GM12872 (cell line): ENCODE measurements at regions not wholly inside any gene's neighbourhood (a gene's known extent, or its start where the extent isn't known, plus 50 kb on each side); places are given as distances from the start of the nearest gene placed in this dataset.

Experiments
- TF ChIP-seq, protein P1 (sequence below): IDR thresholded peaks from 3 replicates; pipeline ENCODE4 v1.5.1; 2011; ENCODE audit warnings: low read depth, mild to moderate bottlenecking, low read length, moderate library complexity; ENCODE audit not compliant: insufficient read depth

DNA sequence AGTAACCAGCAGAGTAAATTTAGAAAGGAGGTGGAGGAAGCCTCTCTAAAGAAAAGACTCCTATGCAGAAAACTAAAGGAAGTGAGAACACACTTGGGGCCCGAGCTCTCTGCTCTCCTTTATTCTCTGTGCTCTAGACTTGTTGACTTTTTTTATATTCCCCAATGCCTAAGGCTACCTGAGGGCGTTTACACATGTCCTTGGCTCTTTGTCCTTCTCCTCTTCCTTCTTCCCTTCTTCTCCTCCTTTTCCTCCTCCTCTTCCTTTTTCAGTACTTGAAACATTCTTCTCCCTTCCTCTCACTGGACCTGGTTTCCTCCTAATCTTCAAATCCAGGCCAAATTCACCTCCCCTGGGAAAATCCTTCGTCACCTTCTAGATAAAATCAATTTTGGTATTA lies 256.4 kb upstream of the TRPC7 start:
- TF ChIP-seq, protein P1, sequence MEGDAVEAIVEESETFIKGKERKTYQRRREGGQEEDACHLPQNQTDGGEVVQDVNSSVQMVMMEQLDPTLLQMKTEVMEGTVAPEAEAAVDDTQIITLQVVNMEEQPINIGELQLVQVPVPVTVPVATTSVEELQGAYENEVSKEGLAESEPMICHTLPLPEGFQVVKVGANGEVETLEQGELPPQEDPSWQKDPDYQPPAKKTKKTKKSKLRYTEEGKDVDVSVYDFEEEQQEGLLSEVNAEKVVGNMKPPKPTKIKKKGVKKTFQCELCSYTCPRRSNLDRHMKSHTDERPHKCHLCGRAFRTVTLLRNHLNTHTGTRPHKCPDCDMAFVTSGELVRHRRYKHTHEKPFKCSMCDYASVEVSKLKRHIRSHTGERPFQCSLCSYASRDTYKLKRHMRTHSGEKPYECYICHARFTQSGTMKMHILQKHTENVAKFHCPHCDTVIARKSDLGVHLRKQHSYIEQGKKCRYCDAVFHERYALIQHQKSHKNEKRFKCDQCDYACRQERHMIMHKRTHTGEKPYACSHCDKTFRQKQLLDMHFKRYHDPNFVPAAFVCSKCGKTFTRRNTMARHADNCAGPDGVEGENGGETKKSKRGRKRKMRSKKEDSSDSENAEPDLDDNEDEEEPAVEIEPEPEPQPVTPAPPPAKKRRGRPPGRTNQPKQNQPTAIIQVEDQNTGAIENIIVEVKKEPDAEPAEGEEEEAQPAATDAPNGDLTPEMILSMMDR, result no peak

DNA sequence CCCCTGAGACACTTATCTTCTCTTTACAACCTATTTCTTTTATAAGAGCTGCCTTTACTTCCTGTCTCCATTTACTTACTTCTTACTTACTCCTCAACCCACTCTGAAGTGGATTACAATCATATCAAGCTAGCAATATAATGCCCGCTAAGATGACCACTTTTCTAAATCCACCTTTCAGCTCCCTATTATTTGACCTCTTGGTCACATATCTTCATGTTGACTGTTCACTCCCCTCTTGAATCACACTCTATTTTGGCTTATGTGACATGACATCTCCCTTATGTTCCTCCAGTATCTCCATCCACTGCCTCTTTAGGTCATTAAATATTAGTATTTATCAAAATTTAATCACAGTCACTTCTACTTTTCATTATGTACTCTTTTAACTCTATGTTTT lies 255.3 kb upstream of the TRPC7 start:
- TF ChIP-seq, protein P1, result no peak

DNA sequence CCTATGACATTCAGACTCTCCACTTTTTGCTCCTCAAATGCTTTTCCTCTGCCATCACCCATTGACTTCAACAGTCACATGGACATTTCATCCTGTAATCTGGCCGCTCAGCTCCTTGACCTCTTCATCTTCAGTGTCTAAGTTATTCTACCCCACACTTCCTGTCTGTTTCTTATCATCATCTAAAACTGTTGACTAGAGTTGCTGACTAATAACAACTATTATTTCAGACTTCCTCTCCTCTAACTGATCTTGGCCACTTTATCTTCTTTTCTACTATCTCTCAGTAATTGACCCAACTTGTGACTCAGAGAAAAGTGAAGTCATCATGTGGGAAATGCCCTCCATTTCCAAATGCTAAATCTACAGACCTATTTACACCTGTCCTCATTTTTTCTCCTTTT lies 254.7 kb upstream of the TRPC7 start:
- TF ChIP-seq, protein P1, result no peak

DNA sequence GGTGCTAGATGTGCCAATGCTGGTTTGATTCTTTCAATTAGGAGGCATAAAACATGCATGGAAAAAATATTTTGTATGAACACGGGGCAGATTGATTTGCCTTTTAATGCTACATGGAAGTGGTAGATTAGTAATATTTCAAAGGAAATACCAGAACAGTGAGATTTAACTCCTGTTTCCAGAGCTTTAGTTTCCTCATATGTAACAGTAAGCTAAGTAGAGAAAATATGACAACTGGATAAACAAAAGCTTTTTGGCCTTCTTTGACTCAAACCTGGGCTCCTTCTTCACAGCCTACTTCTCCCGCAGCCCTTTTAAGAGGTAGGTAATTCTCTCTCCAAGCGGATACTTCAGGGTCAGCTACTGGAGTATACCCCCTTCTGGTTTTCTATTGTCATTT lies 254.2 kb upstream of the TRPC7 start:
- TF ChIP-seq, protein P1, result no peak

DNA sequence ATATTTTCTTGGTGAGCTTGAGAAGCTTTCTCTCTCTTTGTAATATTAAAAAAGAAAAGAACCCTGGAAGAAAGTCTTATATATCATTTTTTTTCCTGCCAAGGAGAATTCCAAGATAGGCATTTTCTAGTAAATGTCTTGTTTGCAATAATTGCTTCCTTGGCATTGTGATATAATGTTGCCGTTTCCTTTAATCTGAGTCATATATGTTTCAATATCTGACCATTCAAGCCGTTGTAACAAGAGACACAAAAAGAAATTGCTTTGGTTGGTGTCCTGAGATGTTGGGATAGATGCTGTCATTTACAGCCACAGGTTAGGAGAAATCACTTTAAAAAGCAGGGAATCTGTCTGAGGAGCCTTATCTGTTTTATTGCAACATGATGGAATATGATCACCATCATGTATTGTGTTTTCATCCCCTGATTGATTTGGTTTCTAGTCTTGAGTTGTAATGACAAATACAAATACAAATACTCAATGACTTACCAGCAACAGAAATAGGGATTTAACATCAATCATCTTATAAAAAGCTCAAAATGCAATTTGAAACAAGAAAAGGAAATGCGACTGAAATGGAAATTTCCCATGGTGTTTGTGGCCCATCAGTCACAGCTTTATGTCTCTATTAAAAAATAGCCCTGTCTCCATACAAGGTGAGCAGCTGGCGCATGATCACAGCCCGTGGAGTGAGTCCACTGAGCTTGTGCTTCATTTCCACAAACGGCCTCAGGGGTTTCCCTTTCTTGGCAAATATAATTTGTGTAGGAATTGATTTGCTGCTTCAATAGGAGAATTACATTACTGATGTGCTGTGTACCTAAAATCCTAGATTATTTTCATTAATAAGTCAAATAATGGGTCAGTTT lies 250.1 kb upstream of the TRPC7 start:
- TF ChIP-seq, protein P1, result no peak

DNA sequence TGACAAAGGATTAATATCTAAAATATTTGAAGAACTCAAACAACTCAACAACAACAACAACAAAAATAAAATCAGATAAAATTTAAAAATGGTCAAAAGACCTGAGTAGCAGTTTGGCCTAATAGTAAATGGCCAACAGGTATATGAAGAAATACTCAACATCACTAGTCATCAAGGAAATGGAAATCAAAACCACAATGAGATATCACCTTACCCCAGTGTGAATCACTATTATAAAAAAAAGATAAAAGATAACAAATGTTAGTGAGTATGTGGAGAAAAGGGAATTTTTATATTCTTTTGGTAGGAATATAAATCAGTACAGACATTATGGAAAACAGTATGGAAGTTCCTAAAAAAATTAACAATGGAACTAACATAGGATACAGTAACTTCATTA lies 247.9 kb upstream of the TRPC7 start:
- TF ChIP-seq, protein P1, result no peak

DNA sequence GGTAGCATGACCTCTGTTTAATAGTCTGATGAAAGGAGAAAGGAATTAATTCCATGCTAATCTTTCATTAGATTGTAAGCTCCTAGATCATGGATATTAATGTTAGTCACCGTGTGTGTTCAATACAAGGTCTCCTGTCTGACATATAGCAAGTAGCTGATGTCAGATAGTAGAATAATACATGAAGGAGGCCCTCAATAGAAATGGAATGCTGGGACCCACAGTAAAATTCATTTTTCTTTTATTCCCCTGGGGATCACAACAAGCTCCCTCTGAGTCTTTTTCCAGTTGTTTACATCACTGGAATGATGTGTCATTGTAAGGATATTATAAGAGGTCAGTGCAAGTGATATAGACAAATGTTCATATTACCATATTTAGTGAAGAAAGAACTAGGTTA lies 240.3 kb upstream of the TRPC7 start:
- TF ChIP-seq, protein P1, result no peak
